NCI-H345 treated with DMSO at 0.1 percent for 48 hours (cell line): ENCODE measurements at regions not wholly inside any gene's neighbourhood (a gene's known extent, or its start where the extent isn't known, plus 50 kb on each side); places are given as distances from the start of the nearest gene placed in this dataset.
"Not testable (repeated sequence)": the region's sequence is repeated elsewhere in the genome, so short reads cannot be mapped to it uniquely, and the experiment has no call there.

Source experiments
- DNase-seq: peaks from one replicate; lab custom pipeline; 2025; ENCODE audit not compliant: unreplicated experiment; lab: John Stamatoyannopoulos, UW

DNA sequence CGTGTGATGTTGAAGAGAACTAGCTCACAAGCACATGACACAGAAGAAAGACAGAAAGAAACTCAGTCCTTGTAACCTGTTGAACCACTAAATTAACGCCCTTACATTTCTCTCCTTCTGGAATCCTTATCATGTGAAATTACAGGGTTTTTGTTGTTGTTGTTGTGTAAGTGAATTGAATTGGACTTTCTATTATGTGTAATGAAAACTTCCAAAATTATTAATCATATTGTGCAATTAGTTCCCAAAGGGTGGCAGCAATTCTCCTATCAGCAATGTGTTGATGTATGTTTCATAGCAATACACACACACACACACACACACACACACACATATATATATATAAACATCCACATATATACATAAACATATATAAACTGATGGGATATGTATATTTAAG, 402.2 kb upstream of the TCF4 start:
- DNase-seq = no peak

GRCh38 chr18:55988537-55988936, 400.5 kb upstream of the TCF4 start:
- no peak for DNase-seq

- DNase-seq = no peak
Observed at GRCh38 chr18:55983433-55983832, 395.4 kb upstream of the TCF4 start.

DNA sequence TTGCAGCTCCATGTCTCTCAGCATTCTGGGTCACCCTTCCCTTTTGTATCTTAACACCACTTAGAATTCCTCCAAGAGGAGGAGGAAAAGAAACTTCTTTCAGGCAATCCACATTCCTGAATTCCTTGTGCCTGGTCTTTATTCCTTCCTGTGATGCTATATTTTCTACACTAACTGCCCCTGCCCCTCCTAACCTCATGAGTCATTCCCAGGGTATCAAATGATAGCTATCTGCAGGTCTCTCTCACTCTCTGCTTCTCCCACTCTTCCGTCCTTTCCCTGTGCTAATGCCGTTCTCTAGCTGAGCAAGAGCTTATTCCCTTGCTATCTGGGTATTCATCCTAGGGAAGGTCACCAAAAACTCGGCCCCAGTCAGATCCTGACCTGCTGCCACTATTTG, 395.0 kb upstream of the TCF4 start:
- DNase-seq = no peak

GRCh38 chr18:55981712-55982475, 393.9 kb upstream of the TCF4 start:
- DNase-seq = no peak

GRCh38 chr18:55974521-55974920, 386.5 kb upstream of the TCF4 start:
- no peak for DNase-seq

GRCh38 chr18:55968550-55968949, 380.6 kb upstream of the TCF4 start:
- DNase-seq = no peak

DNA sequence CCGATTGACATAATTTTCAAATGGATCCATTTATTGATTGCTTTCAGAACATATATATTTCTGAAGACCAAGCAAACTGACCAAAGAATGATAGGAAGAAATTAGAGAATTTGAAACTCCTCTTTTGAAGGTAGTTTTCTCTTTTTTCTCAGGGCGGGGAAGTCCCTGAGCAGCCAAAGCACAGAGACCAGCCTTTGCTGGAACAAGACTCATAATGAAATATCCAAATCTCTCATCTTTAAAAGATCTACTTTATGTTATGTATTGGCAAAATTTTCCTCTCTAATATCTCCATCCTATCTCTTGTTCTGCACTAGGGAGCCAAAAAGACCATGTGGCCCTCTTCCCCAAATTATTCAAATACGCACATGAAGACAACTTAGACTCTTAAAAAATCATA, 379.0 kb upstream of the TCF4 start:
- no peak for DNase-seq

- no peak for DNase-seq
Observed at GRCh38 chr18:55964171-55964570, 376.2 kb upstream of the TCF4 start.

DNA sequence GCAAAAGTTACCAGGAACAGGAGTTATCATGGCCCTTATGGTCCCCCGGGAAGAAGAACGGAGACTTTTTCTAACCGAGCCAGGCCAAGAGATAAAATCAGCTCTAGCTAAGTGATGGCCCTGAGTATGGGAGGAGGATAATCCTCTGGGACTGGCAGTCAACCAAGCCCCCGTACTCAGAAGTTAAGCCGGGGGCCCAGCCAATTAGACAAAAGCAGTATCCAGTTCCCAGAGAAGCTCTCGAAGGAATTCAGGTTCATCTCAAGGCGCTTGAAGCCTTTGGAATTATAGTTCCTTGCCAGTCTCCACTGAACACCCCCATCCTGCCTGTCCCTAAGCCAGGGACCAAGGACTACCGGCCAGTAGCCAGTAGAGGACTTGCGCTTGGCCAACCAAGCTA, 365.3 kb upstream of the TCF4 start:
- DNase-seq = no peak

GRCh38 chr18:55951738-55952137, 363.7 kb upstream of the TCF4 start:
- DNase-seq = not testable (repeated sequence)

DNA sequence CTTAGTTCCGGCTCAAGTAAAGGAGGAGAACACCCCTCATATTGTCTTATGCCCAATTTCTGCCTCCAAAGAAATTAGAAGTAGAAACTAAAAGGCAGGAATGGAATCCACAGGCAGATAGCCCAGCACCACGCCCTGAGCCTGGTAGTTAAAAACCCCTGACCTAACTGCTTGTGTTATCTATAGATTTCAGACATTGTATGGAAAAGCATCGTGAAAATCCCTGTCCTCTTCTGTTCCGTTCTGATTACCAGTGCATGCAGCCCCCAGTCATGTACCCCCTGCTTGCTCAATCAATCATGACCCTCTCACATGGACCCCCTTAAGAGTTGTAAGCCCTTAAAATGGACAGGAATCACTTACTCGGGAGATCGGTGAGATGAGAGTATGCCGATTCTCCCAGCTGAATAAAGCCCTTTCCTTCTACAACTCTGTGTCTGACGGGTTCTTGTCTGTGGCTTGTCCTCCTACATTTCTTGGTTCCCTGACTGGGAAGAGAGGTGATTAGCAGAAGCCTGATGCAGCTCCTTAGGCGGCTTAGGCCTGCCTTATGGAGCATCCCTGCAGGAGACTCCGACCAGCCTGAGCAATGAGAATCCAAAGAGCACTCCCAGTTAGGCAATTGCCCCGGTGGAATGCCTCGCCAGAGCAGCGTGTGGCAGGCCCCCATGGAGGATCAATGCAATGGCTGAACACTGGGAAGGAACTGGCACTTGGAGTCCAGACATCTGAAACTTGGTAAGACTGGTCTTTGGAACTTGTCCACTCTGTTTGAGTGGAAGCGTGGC, 362.6 kb upstream of the TCF4 start:
- no peak for DNase-seq

GRCh38 chr18:55934821-55935220, 346.8 kb upstream of the TCF4 start:
- no peak for DNase-seq

DNA sequence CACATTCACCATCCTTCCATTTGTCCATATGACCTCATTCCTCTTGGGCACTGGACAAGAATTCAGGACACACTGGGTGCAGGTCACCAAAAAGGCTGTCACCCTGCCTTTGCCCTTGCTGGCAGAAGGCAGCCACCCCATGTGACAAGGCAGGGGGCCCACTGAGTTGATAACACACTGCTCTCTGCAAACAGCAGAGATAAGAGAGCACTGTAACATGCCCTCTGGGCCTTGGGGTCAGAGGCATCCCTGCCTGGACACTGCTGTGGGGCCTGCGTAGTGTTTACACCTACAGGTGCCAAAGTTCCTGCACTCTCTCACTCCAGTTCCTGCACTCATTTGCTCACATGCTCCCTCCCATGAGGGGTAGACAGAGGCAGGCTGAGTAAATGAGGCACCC, 344.7 kb upstream of the TCF4 start:
- DNase-seq = no peak

GRCh38 chr18:55927831-55928230, 339.8 kb upstream of the TCF4 start:
- no peak for DNase-seq

DNA sequence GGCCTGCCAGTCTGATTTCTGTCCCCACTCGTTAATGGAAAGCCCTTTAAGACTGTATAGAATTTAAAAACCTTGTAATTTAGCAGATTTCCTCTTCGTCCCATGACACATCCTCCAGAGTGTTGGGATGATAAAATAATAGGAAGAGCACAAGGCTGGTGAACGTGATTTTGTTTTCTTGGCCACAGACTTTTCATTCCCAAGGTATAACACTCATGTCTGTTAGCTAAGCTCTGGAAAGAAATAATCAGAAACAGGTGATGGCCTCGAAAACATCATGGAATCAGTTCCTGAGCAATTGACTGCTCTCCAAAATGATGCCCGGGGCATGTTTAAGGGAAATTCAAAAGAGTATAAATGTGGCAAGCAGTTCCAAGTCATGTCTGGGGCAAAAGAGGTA, 337.8 kb upstream of the TCF4 start:
- DNase-seq = no peak

DNA sequence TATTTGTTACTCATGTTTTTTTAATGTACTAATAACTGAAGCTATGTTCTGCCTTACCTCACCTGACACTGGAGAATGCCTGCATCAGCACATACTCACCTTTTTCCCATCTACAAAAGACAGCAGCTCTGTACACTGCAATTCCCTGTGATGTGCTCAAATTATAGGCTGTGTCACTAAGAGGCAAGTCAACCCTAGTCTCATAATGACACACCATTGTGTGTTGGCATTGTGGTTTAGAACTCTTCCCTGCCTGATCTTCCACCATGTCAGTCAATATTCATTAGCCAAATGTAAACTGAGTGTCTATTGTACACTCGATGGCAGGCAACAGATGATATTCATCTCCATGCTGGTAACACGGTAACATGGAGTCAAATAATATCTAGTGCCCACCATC, 332.1 kb upstream of the TCF4 start:
- DNase-seq = no peak

DNA sequence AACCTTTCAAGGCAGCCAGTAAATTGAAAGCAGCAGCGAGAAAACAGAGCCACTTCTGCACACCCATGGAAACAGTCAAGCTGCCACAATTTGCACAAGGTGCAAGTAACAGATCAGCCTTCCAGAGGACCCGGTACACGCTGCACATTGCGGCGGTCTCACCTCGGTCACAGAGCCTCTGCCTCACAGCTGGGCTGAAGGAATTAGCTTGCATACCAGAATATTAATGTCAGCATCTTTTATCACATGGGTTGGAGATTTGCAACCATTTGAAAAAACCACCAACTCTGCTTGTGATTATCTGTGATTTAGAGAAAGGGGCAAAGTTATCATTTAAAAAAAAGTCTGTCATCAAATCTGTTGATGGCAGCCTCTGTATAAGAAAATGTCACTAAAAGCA, 330.5 kb upstream of the TCF4 start:
- no peak for DNase-seq

GRCh38 chr18:55912919-55913318, 324.9 kb upstream of the TCF4 start:
- DNase-seq = no peak

DNA sequence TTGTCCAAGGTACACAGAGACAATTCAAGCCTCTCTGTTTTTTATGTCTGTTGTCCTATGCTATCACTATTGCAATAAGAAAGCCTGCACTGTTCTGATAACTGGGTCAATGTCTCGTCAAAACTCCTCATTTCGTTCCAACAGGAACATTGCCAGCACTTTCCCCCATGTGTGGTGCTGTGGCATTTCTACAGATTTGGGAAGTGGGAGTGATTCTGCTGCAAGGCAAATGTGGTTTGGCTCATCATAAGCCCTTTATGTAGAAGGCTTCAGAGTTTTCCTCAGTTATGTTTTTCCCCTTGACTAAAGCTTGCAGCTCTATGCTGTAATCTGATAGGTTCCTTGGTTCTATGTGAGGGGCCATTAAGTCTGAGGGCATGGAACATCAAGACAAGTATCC, 324.1 kb upstream of the TCF4 start:
- DNase-seq = no peak

GRCh38 chr18:55910296-55910695, 322.3 kb upstream of the TCF4 start:
- no peak for DNase-seq

DNA sequence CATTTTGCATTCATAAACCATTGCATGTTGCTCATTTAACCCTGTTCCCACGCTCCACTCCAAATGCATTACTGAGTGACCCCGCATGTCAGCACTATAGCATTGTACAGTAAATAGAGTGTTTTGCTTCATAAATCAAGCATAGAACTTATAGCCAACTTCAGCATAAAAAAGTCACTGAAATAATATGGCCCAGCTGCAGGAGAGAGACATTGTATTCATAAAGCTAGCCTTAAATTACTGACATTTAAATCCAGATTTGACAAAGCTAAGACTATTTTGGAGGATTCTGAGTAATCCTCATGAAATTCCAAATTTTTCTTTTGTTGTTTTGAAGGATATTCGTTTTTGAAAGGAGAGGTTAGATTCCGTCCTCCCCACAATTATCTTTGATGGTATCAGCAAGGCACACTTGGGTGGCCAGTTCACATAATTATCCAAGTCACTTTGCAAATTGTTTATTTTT, 320.9 kb upstream of the TCF4 start:
- no peak for DNase-seq
